ENCODE measurements at regions not wholly inside any gene's neighbourhood (a gene's known extent, or its start where the extent isn't known, plus 50 kb on each side); places are given as distances from the start of the nearest gene placed in this dataset.
"Not testable (repeated sequence)": the region's sequence is repeated elsewhere in the genome, so short reads cannot be mapped to it uniquely, and the experiment has no call there.

DNA sequence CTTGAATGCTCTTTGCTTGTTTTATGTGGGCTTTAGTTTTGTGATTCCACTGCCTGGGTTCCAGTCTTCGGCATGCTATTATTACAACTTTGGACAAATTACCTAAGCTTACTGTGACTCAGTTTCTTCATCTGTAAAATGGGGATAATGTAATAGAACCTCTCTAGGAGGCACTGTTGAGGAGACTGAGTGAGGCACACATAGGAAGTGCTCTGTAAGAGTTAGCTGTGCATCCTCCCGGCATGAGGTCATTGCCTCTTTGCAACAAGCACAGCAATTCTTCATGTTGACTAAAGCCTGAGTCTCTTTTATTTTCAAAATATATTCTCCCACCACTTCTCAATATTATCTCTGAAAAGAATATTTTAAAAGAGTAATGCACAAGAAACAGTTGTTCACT, 227.4 kb downstream of the DLEU7 start:
- DNase-seq: no peak

DNA sequence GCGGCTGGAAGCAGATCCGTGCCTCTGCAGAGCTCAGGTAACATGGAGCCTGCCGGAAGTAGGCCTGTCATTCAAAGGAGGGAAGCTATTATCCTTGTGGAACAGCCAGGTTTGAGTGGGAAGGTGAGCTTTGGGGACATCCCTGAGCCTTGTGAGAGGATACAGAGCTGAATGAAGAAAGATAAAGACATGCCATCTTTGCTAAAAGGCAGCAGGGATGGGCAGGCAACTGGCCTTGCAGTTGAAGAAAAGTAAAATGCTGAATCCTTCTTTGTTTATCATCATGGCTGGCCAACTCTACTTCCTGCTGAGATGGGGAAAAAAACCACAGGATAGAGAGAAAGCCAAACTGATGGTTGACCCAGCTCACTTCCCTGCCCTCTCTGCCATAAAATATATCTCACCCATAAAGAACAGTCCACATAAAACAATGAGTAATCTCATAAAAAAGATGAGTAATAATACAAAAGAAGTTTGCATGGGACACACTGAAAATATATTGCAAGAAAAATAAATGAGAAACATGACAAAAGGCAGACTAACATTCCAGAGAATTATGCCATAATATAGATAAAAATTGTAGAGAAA, 226.3 kb downstream of the DLEU7 start:
- DNase-seq: no peak

DNA sequence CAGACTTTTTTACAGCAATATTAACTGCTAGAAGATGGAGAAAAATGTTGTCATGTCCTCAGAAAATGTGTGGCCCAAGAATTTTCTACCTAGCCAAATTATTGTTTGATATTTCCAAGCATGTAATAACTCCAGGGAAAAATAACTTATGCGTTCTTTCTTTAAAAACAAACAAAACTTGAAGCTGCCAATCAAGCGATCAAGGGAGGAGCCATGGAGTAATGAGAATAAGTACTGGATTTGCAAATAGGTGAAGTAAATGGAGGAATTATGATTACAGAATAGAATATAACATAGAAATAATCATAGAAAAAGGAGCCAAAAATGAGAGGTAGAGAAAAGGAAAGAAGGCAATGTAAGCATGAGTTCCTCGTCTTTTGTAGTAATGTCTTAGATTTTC, 225.3 kb downstream of the DLEU7 start:
- DNase-seq: no peak

DNA sequence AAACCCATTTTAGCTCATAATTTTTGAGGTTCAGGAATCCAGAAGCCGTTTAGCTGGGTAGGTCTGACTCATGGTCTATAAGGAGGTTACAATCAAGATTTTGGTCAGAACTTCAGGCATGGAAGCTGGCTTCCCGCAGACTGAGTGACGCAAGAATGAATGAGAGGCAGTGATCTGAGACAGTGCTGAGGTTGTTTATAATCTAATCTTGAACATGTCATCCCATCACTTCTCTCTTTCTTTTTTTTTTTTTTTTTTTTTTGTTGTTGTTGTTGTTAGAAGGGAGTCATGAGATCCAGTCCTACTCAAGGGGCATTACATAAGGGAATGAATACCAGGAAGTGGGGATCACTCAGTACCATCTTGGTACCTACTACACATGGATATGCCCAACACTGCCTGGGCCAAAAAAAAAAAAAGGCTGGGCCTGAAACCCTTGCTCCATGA, 217.4 kb downstream of the DLEU7 start:
- no peak for DNase-seq

DNA sequence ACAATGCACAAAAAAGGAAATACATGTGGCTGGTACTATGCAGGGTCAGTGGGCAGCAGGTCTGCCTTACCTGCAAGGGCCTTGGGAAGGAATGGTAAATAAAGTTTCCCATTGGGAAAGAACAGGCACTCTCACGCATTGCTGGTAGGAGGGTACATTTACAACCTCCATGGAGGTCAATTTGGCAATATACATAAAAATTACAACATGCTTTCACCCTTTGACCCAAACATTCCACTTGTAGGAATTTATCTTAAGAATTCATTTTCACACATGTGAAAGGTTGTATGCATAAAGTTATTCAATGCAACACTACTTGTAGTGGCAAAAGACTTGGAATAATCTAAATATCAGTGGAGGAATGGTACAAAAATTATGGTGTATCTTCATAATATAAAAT, 216.4 kb downstream of the DLEU7 start:
- no peak for DNase-seq

DNA sequence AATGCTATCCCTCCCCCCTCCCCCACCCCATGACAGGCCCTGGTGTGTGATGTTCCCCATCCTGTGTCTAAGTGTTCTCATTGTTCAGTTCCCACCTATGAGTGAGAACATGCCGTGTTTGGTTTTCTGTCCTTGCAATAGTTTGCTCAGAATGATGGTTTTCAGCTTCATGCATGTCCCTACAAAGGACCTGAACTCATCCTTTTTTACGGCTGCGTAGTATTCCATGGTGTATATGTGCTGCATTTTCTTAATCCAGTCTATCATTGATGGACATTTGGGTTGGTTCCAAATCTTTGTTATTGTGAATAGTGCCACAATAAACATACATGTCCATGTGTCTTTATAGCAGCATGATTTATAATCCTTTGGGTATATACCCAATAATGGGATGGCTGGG, 215.0 kb downstream of the DLEU7 start:
- not testable (repeated sequence) for DNase-seq

DNA sequence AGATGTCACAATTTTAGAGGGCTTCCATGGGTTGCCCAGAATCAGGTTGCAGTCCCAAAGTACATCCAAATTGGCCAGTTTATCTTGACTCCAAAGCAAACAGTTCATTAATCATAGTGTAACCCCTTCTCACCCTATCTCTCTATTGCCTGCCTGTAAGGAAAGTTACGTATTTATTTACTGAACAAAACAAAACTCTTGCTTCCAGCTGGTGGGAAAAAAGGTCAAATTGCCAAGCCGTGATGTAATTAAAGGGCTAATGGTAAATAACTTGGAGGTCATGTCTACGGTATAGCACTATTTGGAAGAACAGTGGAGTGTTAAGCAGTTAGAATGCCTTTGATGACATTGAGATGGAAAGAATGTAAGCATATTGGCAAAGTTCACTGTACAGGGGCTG, 214.0 kb downstream of the DLEU7 start:
- DNase-seq: no peak

DNA sequence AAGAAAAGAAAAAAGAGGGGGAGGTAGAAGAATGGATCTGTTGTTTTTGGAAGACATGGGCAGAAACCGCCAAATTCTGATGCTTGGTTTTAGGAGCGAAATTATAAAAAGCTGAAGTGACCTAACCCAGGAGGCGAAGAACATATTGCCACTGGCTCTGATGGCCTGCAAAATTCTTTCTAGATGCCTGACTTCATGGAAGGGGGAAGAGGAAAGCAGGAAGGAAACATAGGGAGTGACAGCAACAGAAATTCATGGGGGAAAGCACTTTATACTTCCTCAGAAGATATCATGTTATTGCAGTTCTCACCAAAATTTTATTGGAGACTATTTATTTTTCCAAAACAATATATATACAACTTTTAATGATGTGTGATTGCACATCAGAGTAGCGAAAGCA, 213.5 kb downstream of the DLEU7 start:
- DNase-seq: no peak

DNA sequence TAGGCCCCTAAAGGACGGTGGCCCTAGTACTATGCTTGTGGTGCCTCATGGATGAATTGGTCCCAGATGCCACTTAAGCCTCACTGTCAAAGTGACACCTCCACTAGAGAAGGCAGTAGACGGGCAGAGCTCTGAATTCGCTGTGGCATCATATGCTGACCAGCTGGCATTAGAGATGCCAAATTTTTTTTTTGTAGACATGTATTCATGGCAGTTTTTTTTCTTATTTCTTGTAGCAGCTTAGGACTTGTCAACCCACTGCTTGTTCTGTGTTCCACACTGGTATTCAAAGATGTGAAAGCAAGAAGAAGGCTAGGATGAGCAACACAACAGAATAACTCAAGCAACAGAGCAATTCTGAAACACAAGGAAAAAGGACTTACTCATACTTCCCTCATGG, 212.5 kb downstream of the DLEU7 start:
- DNase-seq: no peak

DNA sequence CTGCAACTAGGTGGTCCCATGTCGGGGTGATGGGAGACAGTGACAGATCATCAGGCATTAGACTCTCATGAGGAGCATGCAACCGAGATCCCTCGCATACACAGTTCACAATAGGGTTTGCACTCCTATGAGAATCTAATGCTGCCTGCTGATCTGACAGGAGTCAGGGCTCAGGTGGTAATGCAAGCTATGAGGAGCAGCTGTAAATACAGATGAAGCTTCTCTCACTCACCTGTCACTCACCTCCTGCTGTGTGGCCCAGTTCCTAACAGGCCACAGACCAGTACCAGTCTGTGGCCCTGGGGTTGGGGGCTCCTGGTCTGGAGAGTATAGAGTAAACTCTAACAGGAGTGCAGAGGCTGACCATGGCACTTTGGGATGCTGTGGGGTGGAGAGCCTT, 209.2 kb downstream of the DLEU7 start:
- DNase-seq: no peak

DNA sequence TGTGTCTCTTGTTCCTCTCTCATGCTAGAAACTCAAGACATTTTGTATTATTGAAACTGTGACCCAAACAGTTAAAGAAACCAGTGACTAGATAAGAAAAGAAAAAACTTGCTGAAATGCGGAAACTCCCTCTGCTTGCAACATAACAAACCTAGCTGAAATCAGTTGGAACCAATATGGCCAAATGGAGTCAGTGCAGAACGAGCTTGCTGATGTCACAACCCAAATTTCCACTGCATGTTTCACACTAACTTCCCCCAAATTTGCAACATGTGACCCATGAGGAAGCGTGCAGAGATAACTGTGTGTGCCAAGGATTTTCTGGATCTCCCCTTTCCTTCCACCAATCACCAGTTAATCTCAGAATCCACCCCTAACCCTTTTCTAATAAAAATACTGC, 208.0 kb downstream of the DLEU7 start:
- DNase-seq: peak; percentile 27

DNA sequence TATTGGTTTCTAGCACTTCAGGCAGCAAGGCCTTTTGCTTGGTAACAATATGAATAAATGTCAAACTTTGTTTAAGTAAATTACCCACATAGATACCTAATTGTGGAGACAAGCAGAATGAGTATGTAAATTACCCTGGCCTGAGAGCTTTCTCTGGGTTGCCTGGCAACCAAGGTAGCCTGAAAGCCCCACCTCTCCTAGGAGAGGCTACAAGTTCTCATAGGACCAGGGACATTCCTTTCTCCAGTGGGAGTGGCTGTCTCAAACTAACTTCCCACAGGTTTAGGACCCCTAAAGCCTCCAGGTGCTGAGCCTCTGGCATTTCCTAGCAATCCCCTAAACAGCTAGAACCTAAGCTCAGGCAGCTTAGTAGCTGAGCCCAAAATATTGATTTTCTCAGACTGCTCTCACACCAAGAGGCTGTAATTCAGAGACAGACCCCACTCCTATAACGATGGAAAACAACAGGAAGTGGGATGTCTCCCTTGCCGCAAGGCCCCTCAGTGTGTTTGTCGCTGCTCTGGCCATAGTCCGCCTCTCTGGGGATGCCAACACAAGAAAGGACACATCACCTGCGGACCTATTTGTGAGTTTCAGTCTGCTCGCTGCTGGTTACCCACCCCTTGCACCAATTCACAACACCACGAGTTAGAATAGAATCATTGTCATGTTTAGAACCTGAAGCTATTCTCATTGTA, 207.3 kb downstream of the DLEU7 start:
- no peak for DNase-seq

DNA sequence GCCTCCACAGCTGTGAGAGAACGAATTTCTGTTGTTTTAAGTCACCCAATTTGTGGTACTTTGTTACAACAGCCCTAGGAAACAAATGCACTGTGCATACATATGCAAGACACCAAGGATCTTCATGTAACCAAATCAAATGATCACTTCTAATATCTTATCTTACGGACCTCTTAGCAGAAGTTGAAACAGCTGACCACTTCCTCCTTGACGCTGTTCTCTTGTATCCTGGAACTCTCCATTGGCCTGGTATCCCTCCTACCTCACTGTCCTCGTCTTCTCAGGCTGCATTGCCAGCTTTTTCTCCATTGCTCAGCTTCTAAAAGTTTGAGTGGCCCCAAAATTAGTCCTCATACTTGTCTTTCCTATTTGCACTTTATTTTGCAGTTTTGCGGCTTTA, 200.4 kb downstream of the DLEU7 start:
- DNase-seq: no peak

DNA sequence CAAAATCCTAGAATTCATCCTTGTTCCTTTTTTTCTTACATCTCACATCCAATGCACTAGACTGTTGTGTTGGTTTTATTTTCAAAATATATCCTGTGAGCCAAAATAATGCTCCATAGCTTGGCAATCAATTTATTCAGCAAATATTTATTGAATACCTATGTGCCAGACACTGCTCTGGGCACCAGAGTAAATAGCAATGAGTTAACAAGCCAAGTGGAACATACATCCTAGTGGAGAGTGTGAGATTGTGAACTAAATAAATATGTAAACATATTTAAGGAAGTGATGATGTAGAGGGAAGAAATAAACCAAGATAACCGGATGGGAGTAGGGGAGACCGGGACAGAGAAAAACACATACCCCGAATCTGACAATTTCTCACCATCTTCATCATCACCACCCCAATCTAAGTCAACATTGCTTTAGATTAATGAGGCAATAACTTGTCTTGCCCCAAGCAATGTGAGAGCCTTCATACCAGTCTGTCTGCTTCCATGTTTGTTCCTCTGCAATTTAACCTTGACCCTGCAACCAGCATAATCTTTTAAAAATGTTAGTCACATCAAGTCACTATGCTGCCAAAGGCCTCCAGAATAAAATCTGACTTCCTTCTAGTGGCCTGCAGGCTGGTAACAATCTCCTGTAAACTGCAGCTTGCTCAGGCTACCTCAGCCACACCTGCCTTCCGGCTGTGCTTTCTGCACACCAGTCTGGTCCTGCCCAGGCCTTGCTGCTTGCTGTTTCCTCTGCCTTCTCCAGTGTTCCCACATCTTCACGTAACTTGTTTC, 199.2 kb downstream of the DLEU7 start:
- DNase-seq: no peak

DNA sequence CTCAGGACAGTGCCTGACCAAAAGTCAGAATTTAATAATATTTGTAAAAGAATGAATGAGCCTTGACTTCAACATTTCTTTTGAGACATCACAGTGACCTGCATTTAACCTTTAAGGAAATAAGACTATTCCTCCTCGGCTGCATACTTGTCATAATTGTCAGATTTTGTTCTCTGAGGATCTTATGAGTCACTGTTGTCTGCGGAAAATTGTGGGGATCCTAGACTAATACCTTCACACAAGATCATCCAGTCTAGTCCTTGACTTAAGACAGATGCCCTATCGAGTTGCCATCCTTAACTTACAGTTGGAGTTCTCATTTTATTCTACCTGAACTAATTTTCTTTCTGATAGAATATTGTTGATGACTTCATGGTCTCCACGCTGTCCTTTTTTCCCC, 198.4 kb downstream of the DLEU7 start:
- DNase-seq: no peak

DNA sequence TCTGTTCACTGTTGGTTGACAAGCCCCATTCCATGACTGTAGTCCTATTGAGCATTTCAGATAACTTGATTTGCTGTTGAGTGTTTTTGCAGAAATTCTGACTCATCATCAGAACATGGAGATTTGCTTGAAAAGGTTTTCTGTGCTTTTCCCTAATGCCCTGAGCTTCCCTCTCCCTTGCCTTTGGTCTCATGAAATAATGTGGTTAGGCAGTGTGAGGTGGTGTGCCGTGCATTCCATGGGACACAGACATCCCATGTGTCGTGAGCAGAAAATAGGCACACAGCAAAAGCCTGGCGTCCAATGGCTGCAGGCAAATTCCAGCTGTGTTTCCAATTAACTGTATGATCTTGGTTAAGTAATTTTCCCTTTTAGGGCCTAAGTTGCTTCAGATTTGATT, 197.4 kb downstream of the DLEU7 start:
- no peak for DNase-seq

DNA sequence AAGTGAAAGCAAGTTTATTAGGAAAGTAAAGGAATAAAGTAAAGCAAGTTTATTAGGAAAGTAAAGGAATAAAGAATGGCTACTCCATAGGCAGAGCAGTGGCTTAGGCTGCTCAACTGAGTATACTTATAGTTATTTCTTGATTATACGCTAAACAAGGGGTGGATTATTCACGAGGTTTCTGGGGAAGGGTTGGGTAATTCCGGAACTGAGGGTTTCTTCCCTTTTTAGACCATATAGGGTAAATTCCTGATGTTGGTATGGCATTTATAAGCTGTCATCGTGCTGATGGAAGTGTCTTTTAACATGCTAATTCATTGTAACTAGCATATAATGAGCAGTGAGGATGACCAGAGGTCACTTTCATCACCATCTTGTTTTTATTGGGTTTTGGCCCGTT, 194.3 kb downstream of the DLEU7 start:
- no peak for DNase-seq

DNA sequence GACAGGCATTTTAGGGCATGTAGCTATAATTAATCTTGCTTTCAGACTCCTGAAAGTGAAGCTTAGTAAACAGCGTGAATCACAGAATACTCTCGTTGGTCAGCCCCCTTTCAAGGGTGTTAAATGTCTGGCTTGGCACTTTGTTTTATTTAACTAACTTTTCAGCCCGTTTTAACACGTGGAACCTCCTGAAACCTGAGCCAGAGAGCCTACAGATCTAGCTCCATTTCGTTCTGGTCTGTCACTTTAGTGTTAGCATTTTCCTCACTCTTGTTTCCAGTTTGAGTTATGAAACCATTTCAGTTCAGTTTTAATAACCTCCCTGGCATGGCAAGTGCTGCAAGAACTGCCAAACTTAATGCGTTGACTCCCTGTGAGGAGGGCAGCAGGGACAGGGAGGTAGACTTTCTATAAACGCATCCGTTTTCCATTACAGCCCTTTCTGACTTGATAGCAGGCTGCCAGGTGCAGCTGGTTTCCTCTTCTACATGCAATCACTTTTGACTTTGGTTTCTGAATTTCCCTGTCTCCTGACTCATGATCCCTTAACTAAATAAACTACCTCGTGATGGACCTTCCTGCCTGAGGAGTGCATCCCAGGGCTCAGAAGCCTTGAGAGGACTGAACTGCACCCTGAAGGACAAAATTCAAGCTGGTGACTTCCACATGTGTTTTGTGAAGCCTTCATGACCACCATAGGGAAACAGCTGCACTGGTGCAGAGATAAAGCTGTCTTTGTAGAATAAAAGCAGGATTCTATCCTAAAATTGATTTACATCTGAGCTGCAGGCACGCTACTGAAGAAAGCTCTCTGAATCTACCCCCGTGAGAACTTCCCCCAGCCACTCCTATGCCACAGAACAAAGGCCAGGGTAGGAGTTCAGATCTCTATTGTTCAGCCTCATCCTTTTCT, 192.6 kb downstream of the DLEU7 start:
- no peak for DNase-seq

DNA sequence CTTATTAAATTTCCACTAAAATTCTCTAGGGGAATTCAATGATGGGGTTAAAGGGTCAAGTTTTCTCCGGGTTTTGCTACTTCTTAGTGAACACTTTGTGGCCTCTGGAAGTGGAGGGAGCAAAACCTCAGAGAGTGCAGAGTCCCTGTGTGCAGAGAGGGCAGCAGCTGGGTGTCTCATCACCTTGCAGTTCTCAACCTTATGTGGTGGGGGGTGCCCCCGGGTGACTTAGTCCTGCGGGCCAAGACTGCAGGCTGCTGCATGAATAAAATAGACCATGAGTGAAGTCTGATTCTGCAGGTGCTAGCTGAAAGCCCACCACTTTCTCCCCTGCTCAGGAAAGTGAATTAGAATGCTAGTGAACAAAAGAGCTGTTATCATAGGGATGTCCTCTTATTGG, 191.6 kb downstream of the DLEU7 start:
- DNase-seq: no peak

DNA sequence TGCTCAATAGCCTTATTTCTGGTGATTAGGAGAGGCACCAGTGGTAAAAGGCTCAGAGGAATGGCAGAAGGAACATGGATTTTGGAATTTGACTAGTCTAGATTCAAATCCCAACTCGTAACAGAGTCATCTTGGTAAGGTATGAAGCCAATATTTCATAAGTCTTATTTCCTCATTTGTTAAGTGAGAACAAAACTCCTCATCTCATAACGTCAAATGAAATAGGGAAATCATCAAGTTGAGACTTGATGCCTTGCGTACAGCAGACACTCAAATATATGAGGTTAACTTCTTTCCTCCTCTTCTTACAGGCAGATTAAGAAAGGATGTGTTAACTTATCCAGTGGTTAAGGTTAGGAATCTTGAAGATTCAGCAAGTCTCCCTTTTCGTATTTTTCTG, 189.2 kb downstream of the DLEU7 start:
- no peak for DNase-seq

DNA sequence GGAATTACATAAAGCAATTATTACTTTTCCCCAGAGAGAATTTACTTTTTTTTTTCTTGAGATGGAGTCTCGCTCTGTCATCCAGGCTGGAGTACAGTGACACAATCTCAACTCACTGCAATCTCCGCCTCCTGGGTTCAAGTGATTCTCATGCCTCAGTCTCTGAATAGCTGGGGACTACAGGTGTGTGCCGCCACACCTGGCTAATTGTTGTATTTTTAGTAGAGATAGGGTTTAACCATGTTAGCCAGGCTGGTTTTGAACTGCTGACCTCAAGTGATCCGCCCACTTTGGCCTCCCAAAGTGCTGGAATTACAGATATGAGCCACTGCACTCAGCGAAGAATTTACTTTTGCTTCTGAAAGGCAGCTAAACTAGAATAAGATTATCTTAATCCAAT, 181.6 kb downstream of the DLEU7 start:
- not testable (repeated sequence) for DNase-seq

DNA sequence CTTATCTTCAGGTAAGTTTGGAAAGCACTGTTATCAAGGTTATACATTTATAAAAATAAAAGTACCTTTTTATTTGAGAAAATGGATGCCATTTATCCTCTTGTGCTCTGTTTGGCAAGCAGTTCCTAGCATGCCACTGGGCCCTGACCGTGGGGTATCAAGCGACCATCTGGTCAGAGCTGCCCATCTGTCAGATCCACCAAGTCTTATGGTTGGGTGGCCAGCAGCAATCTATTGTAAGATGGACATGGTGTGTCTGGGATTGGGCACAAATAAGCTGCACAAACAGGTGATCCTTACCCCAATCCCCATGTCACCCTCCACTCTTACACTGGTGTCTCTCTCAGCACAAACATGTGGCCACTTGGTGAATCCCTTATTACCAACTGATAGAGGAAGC, 178.5 kb downstream of the DLEU7 start:
- no peak for DNase-seq

DNA sequence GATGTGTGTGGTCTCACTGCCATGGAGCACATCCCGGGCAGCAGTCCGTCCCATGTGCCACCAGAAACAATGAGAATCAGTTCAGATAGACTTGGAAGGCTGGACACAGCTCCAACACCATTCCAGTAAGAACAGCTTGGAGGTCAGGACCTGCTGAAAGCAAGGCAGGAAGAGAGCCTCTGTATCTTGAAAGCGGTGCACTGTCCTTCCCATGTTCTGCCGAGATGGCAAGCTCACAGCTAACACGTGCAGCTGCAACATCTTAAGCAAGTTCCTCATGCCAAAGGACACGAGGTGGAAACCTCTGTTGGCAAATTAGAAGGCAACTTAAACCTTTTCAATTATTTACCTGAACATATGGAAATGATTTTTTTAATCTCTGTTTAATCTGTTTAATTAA, 175.4 kb downstream of the DLEU7 start:
- DNase-seq: no peak
